ENCODE measurements at regions not wholly inside any gene's neighbourhood (a gene's known extent, or its start where the extent isn't known, plus 50 kb on each side); places are given as distances from the start of the nearest gene placed in this dataset.
"Not testable (repeated sequence)": the region's sequence is repeated elsewhere in the genome, so short reads cannot be mapped to it uniquely, and the experiment has no call there.

GRCh38 chr21:28283641-28284490 is 708.8 kb downstream of the LTN1 start:
- H3K4me1 ChIP-seq (ENCODE audit: control insufficient read depth in 3 of 3, insufficient read depth in 3 of 3, low read length in 3 of 3): peaks cover 7 to 10% (median 9%) of the 10 kb centered on the region in 3 donors
- H3K27me3 ChIP-seq (ENCODE audit: control insufficient read depth in 3 of 3, insufficient read depth in 3 of 3, low read length in 3 of 3): no peaks in the 10 kb centered on the region
- H3K4me3 ChIP-seq (ENCODE audit: low read length in 3 of 3): no peak overlapping the region
- H3K9me3 ChIP-seq (ENCODE audit: control insufficient read depth in 3 of 3, low read length in 3 of 3): no peaks in the 10 kb centered on the region
- H3K27ac ChIP-seq (ENCODE audit: low read depth, low read length): no peak overlapping the region
- no peak overlapping the region for H3K9ac ChIP-seq (ENCODE audit: low read depth in 1 of 3, low read length in 3 of 3)
- no peaks in the 10 kb centered on the region for H3K36me3 ChIP-seq (ENCODE audit: control insufficient read depth in 3 of 3, insufficient read depth in 3 of 3, low read length in 3 of 3)

GRCh38 chr21:28282833-28283232 is 709.8 kb downstream of the LTN1 start:
- no peaks in the 10 kb centered on the region for H3K36me3 ChIP-seq (ENCODE audit: control insufficient read depth in 3 of 3, insufficient read depth in 3 of 3, low read length in 3 of 3)
- H3K9ac ChIP-seq (ENCODE audit: low read depth in 1 of 3, low read length in 3 of 3): no peak overlapping the region
- no peak overlapping the region for H3K27ac ChIP-seq (ENCODE audit: low read depth, low read length)

GRCh38 chr21:28281357-28281756 is 711.3 kb downstream of the LTN1 start:
- H3K4me3 ChIP-seq (ENCODE audit: low read length in 3 of 3); H3K27ac ChIP-seq (ENCODE audit: low read depth, low read length); H3K9ac ChIP-seq (ENCODE audit: low read depth in 1 of 3, low read length in 3 of 3); H3K27me3 ChIP-seq (ENCODE audit: control insufficient read depth in 3 of 3, insufficient read depth in 3 of 3, low read length in 3 of 3); H3K9me3 ChIP-seq (ENCODE audit: control insufficient read depth in 3 of 3, low read length in 3 of 3); H3K36me3 ChIP-seq (ENCODE audit: control insufficient read depth in 3 of 3, insufficient read depth in 3 of 3, low read length in 3 of 3): not testable (repeated sequence)
- peaks cover 7 to 10% (median 9%) of the 10 kb centered on the region in 3 donors for H3K4me1 ChIP-seq (ENCODE audit: control insufficient read depth in 3 of 3, insufficient read depth in 3 of 3, low read length in 3 of 3)

More at GRCh38 chr21:28282833-28283232, 709.8 kb downstream of the LTN1 start:
- Histone ChIP-seq H3K4me3 (ENCODE audit: low read length in 3 of 3) (no peak overlapping the region), H3K4me1 (ENCODE audit: control insufficient read depth in 3 of 3, insufficient read depth in 3 of 3, low read length in 3 of 3) (peaks cover 7 to 10% (median 9%) of the 10 kb centered on the region in 3 donors), H3K9me3 (ENCODE audit: control insufficient read depth in 3 of 3, low read length in 3 of 3) (no peaks in the 10 kb centered on the region), H3K27me3 (ENCODE audit: control insufficient read depth in 3 of 3, insufficient read depth in 3 of 3, low read length in 3 of 3) (no peaks in the 10 kb centered on the region)

- H3K36me3 ChIP-seq (ENCODE audit: control insufficient read depth in 3 of 3, insufficient read depth in 3 of 3, low read length in 3 of 3): no peaks in the 10 kb centered on the region
- no peak overlapping the region for H3K9ac ChIP-seq (ENCODE audit: low read depth in 1 of 3, low read length in 3 of 3)
- H3K4me1 ChIP-seq (ENCODE audit: control insufficient read depth in 3 of 3, insufficient read depth in 3 of 3, low read length in 3 of 3): peaks cover 7 to 10% (median 9%) of the 10 kb centered on the region in 3 donors
- H3K27ac ChIP-seq (ENCODE audit: low read depth, low read length): no peak overlapping the region
- no peak overlapping the region for H3K4me3 ChIP-seq (ENCODE audit: low read length in 3 of 3)
- no peaks in the 10 kb centered on the region for H3K9me3 ChIP-seq (ENCODE audit: control insufficient read depth in 3 of 3, low read length in 3 of 3)
- H3K27me3 ChIP-seq (ENCODE audit: control insufficient read depth in 3 of 3, insufficient read depth in 3 of 3, low read length in 3 of 3): no peaks in the 10 kb centered on the region
These were observed 712.1 kb downstream of the LTN1 start for GRCh38 chr21:28280611-28281010.

GRCh38 chr21:28277324-28277723 is 715.4 kb downstream of the LTN1 start:
- Histone ChIP-seq H3K36me3 (ENCODE audit: control insufficient read depth in 3 of 3, insufficient read depth in 3 of 3, low read length in 3 of 3) (no peaks in the 10 kb centered on the region), H3K27ac (ENCODE audit: low read depth, low read length) (no peak overlapping the region), H3K4me1 (ENCODE audit: control insufficient read depth in 3 of 3, insufficient read depth in 3 of 3, low read length in 3 of 3) (no peaks in the 10 kb centered on the region), H3K4me3 (ENCODE audit: low read length in 3 of 3) (no peak overlapping the region), H3K9me3 (ENCODE audit: control insufficient read depth in 3 of 3, low read length in 3 of 3) (no peaks in the 10 kb centered on the region), H3K9ac (ENCODE audit: low read depth in 1 of 3, low read length in 3 of 3) (no peak overlapping the region), H3K27me3 (ENCODE audit: control insufficient read depth in 3 of 3, insufficient read depth in 3 of 3, low read length in 3 of 3) (no peaks in the 10 kb centered on the region)

GRCh38 chr21:28272272-28272992 is 720.2 kb downstream of the LTN1 start:
- H3K27ac ChIP-seq (ENCODE audit: low read depth, low read length): no peak overlapping the region
- no peak overlapping the region for H3K9ac ChIP-seq (ENCODE audit: low read depth in 1 of 3, low read length in 3 of 3)

GRCh38 chr21:28269173-28269572 is 723.5 kb downstream of the LTN1 start:
- H3K36me3 ChIP-seq (ENCODE audit: control insufficient read depth in 3 of 3, insufficient read depth in 3 of 3, low read length in 3 of 3): no peaks in the 10 kb centered on the region
- H3K9ac ChIP-seq (ENCODE audit: low read depth in 1 of 3, low read length in 3 of 3): no peak overlapping the region
- no peak overlapping the region for H3K27ac ChIP-seq (ENCODE audit: low read depth, low read length)
- H3K9me3 ChIP-seq (ENCODE audit: control insufficient read depth in 3 of 3, low read length in 3 of 3): no peaks in the 10 kb centered on the region
- H3K27me3 ChIP-seq (ENCODE audit: control insufficient read depth in 3 of 3, insufficient read depth in 3 of 3, low read length in 3 of 3): no peaks in the 10 kb centered on the region
- H3K4me1 ChIP-seq (ENCODE audit: control insufficient read depth in 3 of 3, insufficient read depth in 3 of 3, low read length in 3 of 3): no peaks in the 10 kb centered on the region
- H3K4me3 ChIP-seq (ENCODE audit: low read length in 3 of 3): no peak overlapping the region

More at GRCh38 chr21:28272272-28272992, 720.2 kb downstream of the LTN1 start:
- H3K4me1 ChIP-seq (ENCODE audit: control insufficient read depth in 3 of 3, insufficient read depth in 3 of 3, low read length in 3 of 3): no peaks in the 10 kb centered on the region
- no peak overlapping the region for H3K4me3 ChIP-seq (ENCODE audit: low read length in 3 of 3)
- H3K9me3 ChIP-seq (ENCODE audit: control insufficient read depth in 3 of 3, low read length in 3 of 3): no peaks in the 10 kb centered on the region
- no peaks in the 10 kb centered on the region for H3K27me3 ChIP-seq (ENCODE audit: control insufficient read depth in 3 of 3, insufficient read depth in 3 of 3, low read length in 3 of 3)
- H3K36me3 ChIP-seq (ENCODE audit: control insufficient read depth in 3 of 3, insufficient read depth in 3 of 3, low read length in 3 of 3): no peaks in the 10 kb centered on the region

GRCh38 chr21:28268685-28269084 is 724.0 kb downstream of the LTN1 start:
- Histone ChIP-seq H3K4me1 (ENCODE audit: control insufficient read depth in 3 of 3, insufficient read depth in 3 of 3, low read length in 3 of 3) (no peaks in the 10 kb centered on the region), H3K4me3 (ENCODE audit: low read length in 3 of 3) (no peak overlapping the region), H3K9ac (ENCODE audit: low read depth in 1 of 3, low read length in 3 of 3) (no peak overlapping the region), H3K9me3 (ENCODE audit: control insufficient read depth in 3 of 3, low read length in 3 of 3) (no peaks in the 10 kb centered on the region), H3K27me3 (ENCODE audit: control insufficient read depth in 3 of 3, insufficient read depth in 3 of 3, low read length in 3 of 3) (no peaks in the 10 kb centered on the region), H3K36me3 (ENCODE audit: control insufficient read depth in 3 of 3, insufficient read depth in 3 of 3, low read length in 3 of 3) (no peaks in the 10 kb centered on the region), H3K27ac (ENCODE audit: low read depth, low read length) (no peak overlapping the region)

- no peak overlapping the region for H3K9ac ChIP-seq (ENCODE audit: low read depth in 1 of 3, low read length in 3 of 3)
- H3K27ac ChIP-seq (ENCODE audit: low read depth, low read length): no peak overlapping the region
- H3K4me3 ChIP-seq (ENCODE audit: low read length in 3 of 3): no peak overlapping the region
- no peaks in the 10 kb centered on the region for H3K9me3 ChIP-seq (ENCODE audit: control insufficient read depth in 3 of 3, low read length in 3 of 3)
- H3K27me3 ChIP-seq (ENCODE audit: control insufficient read depth in 3 of 3, insufficient read depth in 3 of 3, low read length in 3 of 3): no peaks in the 10 kb centered on the region
- H3K4me1 ChIP-seq (ENCODE audit: control insufficient read depth in 3 of 3, insufficient read depth in 3 of 3, low read length in 3 of 3): no peaks in the 10 kb centered on the region
- H3K36me3 ChIP-seq (ENCODE audit: control insufficient read depth in 3 of 3, insufficient read depth in 3 of 3, low read length in 3 of 3): no peaks in the 10 kb centered on the region
These were observed 725.2 kb downstream of the LTN1 start for GRCh38 chr21:28267449-28267848.

- Histone ChIP-seq H3K9me3 (ENCODE audit: control insufficient read depth in 3 of 3, low read length in 3 of 3) (no peaks in the 10 kb centered on the region), H3K9ac (ENCODE audit: low read depth in 1 of 3, low read length in 3 of 3) (no peak overlapping the region), H3K4me1 (ENCODE audit: control insufficient read depth in 3 of 3, insufficient read depth in 3 of 3, low read length in 3 of 3) (no peaks in the 10 kb centered on the region), H3K27ac (ENCODE audit: low read depth, low read length) (no peak overlapping the region), H3K36me3 (ENCODE audit: control insufficient read depth in 3 of 3, insufficient read depth in 3 of 3, low read length in 3 of 3) (no peaks in the 10 kb centered on the region), H3K27me3 (ENCODE audit: control insufficient read depth in 3 of 3, insufficient read depth in 3 of 3, low read length in 3 of 3) (no peaks in the 10 kb centered on the region), H3K4me3 (ENCODE audit: low read length in 3 of 3) (no peak overlapping the region)
These were observed 726.6 kb downstream of the LTN1 start for GRCh38 chr21:28266061-28266460.

Data from skeletal muscle tissue (tissue), 3 donors.